HK-2 (cell line): ENCODE measurements at regions not wholly inside any gene's neighbourhood (a gene's known extent, or its start where the extent isn't known, plus 50 kb on each side); places are given as distances from the start of the nearest gene placed in this dataset.

ENCODE experiments used
- DNase-seq: peaks from one replicate; pipeline ENCODE4 v3.0.0-alpha.2; 2018; ENCODE audit not compliant: unreplicated experiment

- DNase-seq, result no peak
Measured at GRCh38 chr12:124413401-124413800, 118.5 kb downstream of the RFLNA start.

GRCh38 chr12:124412646-124413015, 117.7 kb downstream of the RFLNA start:
- no peak for DNase-seq

DNA sequence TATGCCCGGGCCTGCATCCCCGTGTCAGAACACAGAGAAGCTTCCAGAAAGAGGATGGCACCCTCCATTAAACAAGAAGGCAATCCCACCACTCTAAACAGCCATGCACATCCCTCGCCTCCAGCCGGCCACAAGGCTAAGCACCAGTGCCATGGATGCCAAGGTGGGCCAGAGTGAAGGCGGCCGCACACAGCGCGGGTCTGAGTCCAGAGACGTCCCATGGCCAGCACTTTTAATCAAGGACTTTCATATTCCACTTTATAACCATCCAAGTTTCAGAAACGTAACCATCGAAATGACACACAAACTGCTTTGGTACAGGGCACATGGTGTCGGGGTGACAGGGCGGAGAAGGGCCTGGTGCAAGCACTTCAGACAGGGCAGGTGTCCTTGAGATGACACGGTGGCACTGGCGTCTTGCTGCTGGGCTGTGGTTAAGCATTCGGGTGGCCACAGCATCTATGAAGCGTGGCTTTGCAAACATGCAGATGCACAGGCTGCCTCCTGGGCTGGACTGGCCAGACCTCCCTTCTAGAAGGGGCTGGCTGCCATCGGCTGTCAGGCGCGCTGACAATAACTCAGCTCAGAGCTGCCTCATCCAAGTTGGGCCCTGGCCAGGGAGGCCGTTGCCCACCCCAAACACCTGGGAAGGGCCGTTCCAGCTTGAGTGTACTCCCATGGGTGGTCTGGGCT, 117.2 kb downstream of the RFLNA start:
- DNase-seq, result no peak

GRCh38 chr12:124411281-124411878, 116.5 kb downstream of the RFLNA start:
- peak; percentile 92 for DNase-seq

GRCh38 chr12:124410354-124411175, 115.7 kb downstream of the RFLNA start:
- no peak for DNase-seq

DNA sequence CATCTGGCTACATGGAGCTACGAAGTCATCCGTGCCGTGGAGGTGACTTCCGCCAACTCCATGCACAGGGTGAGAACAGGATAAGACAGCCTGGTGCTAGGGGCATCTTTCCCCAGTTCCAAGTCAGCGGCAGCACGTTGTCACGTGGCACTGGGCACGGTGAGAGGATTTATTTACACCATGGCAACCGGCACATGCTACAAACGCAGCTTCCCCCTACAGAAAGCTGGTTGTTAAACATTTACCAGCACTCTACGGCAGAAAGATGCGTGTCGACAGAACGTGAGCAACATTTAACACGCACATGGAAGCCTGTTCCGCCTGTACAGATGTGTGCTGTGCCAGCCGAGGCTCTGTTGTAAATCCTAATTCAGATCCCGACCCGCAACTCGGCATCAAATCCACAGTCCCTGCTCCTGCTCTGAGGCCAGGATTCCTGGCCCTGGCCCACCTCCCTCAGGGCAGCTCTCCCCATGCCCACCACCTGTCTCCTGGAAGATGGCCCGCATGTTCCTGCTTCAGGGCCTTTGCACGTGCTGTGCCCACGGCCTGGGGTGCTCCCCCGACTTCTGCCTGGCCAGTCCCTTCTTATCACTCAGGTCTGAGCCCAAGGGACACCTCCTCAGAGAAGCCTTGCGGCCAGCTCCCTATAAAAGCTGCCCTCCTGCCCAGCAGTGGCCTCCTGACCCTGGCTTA, 114.1 kb downstream of the RFLNA start:
- DNase-seq, result no peak

- no peak for DNase-seq
Measured at GRCh38 chr12:124407074-124407473, 112.2 kb downstream of the RFLNA start.

DNA sequence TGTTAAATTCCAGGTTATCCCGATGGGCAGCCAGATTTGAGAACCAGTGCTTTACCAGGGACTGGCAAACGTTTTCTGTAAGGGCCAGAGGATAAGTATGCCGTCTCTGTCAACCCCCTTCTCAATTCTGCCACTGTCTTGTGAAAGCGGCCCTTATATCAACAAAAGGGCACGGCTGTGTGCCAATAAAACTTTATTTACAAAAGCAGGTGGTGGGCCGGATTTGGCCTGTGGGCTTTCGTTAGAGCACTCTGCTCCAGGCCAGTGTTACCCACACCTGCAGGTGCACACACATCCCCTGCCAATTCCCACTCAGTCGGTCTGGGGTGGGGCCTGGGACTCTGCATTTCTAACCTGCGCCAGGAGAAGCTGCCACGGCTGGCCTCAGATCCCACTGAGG, 111.2 kb downstream of the RFLNA start:
- DNase-seq, result no peak

GRCh38 chr12:124405592-124405991, 110.7 kb downstream of the RFLNA start:
- no peak for DNase-seq

DNA sequence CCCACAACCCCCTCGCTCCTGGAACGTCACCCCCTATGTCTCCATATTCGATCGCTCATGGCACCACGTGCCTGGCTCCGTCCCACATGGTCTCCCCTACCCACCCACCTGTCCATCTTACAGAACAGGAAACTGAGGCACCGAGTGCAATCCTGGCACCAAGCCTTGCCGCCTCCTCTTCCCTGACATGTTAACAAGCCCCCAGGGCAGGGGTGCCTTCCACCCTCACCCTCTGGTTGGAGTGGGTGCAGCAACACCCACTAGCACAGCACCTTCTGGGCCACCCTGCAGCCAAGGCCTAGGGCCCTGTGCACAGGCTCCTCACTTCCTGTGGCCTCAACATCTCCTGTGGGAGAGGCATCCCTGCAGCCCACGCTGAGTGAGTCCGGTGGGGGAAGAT, 110.3 kb downstream of the RFLNA start:
- DNase-seq, result no peak

DNA sequence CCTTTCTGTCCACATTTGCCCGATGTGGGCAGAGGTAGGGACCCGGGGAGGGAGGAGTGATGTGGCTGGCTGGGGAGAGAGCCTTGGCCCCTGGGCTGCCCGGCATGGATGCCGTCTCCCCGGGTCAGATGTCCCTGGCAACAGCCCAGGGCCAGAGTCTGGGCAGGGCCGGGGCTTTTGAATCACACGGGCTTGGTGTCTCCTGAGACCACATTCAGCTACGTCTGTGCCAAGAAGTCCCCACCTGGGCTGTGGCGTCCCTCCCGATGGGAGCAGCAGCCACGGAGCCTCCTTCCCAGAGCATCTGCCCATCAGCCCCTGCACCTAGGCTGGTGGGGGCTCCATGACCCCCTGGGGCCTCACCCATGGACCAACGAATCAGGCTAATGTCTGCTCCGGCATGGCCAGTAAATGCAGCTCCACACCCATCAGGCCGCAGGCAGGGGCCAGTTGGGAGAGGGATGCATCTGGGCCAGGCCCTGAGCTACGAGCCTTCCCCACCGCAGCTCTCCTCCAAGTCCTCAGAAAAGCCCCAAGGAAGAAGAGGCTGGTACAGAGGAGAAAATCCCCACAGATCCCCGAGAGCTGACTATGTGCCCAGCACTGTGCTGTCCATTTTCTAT, 109.4 kb downstream of the RFLNA start:
- no peak for DNase-seq

- no peak for DNase-seq
Measured at GRCh38 chr12:124403273-124403672, 108.4 kb downstream of the RFLNA start.

GRCh38 chr12:124402248-124403066, 107.6 kb downstream of the RFLNA start:
- DNase-seq, result no peak

DNA sequence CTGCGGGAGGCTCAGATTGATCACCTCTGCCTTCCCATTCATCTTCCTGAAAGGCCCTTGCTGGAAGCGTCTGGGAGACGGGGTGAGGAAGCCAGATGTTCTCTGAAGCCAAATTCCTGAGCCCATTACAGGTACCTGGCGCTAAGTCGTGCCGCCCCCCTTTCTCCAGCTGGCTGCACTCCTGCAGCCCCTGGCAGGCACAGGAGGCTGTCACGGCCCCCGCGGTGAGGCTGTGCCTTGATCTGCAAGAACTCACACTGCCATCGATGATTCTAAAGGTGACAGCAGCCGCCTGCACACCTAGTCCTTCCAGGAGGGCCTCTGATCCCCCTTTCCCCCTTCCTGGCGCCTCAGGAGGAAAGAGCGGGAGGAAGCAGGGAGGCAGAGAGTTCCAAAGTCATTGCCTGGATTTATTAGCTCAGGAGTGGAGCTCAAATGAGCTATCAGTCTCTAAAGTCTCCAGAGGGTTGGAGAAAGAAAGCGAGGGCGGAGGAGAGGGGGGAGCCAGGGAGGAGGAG, 106.9 kb downstream of the RFLNA start:
- no peak for DNase-seq

- no peak for DNase-seq
Measured at GRCh38 chr12:124400124-124400523, 105.2 kb downstream of the RFLNA start.

- no peak for DNase-seq
Measured at GRCh38 chr12:124399622-124400021, 104.7 kb downstream of the RFLNA start.

DNA sequence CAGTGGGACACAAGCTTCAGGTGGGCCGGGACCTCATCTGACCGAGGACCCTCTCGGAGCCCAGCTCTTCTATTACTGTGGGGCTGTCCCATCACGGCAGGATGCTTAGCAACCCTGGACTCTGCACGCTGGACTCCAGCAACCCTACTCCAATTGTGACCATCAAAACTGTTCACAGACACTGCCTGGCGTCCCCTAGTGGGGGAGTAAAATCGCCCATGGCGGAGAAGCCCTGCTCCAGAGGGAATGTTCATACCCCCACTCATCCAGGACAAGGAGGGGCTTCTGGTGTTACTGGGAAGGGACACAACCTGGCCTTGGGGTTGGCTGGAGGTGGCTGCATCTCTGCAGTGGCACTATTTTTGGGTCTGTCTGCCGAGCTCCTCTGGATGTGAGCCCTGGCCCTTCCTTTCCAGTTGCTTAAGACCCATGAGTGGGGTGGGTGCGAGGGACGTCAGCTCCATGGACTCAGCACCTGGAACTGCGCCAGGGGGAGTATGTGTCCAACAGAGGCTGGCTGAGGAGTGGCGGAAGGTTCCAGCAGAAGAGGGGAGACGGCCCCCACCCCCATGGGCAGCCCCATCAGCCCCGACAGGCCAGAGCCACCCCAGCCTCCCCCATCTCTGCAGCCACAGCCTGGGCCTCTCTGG, 103.8 kb downstream of the RFLNA start:
- DNase-seq, result no peak

GRCh38 chr12:124397807-124398577, 103.1 kb downstream of the RFLNA start:
- no peak for DNase-seq

DNA sequence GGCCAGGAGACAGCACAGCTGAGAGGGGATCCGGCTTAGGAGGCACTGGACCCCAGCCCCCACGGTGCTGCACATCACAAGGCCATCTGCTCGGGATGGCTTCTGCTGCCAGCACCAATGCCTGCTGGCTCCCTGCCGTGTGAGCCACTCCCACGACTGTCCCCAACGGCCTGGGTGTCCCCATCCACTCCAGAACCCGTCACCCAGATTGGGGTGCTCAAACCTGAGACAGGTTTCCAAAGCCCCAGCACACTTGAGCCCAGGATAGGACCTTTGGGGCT, 102.4 kb downstream of the RFLNA start:
- no peak for DNase-seq
